Activated B cell treated with CpG ODN at 0.5 μM for 24 hours (primary cell): ENCODE measurements at regions not wholly inside any gene's neighbourhood (a gene's known extent, or its start where the extent isn't known, plus 50 kb on each side); places are given as distances from the start of the nearest gene placed in this dataset.

Experiments
- ATAC-seq: fragments of 200-7000 bp; cut with Tn5 transposase; one replicate; pipeline ENCODE4 v1.10.0; 2021; ENCODE audit warnings: low read depth, mild to moderate bottlenecking, moderate library complexity
- CTCF ChIA-PET: fragments of 350-600 bp; sonication (Branson Sonifier 250); formaldehyde crosslinking; loops from one replicate; lab custom pipeline; 2021; ENCODE audit warnings: antibody characterized with exemption; lab: Charles Lee
- POLR2A ChIA-PET: fragments of 350-600 bp; sonication (Branson Sonifier 250); formaldehyde crosslinking; loops from one replicate; lab custom pipeline; 2021; ENCODE audit warnings: antibody characterized with exemption; lab: Charles Lee
- DNase-seq: peaks from one replicate; pipeline ENCODE4 v3.0.0; 2022
- H3K27ac Mint-ChIP-seq: one replicate; pipeline ENCODE4 v1.8.0; 2020; ENCODE audit warnings: mixed read lengths
- H3K27me3 Mint-ChIP-seq: one replicate; pipeline ENCODE4 v1.8.0; 2021; ENCODE audit warnings: mixed read lengths
- H3K36me3 Mint-ChIP-seq: one replicate; pipeline ENCODE4 v1.8.0; 2021; ENCODE audit warnings: low read depth, mixed read lengths
- H3K4me1 Mint-ChIP-seq: one replicate; pipeline ENCODE4 v1.8.0; 2021; ENCODE audit warnings: mixed read lengths
- H3K4me3 Mint-ChIP-seq: one replicate; pipeline ENCODE4 v1.8.0; 2020; ENCODE audit warnings: mild to moderate bottlenecking, mixed read lengths
- H3K9me3 Mint-ChIP-seq: one replicate; pipeline ENCODE4 v1.8.0; 2020; ENCODE audit warnings: mixed read lengths
- intact Hi-C: fragments of 100-400 bp; cut with micrococcal nuclease; formaldehyde crosslinking; loops from one replicate; pipeline ENCODE4 v1.15.1; 2024
- TF ChIP-seq, protein P1 (sequence below): fragments of 200-600 bp; IDR thresholded peaks from one replicate; pipeline ENCODE4 v1.8.0; 2022; ENCODE audit warnings: antibody characterized with exemption, mild to moderate bottlenecking

DNA sequence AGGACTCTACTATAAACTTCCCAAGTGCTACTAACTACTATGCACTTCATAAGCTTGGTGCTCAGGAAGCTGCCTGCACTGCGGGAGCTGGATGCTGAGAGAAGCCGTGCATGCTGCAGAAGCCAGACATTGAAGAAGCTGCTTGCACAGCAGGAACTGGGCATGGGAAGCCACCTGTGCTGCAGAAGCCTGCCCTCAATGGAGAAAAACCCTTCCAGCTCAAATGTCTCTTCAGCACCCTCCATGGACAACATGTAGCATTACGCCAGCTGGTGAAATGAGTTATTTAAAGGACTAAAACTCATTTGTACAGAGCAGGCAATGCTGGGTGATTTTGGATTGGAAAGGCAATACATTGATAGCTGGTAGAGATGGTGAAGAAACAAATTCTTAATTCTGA lies 247.2 kb downstream of the KIF4B start:
- POLR2A ChIA-PET: interaction anchor here (0.6 kb wide), 1 partner anchor 19 kb away, joined by 3 read pairs; no protein-coding TSS in a partner anchor
- Mint-ChIP-seq H3K4me1 (no peaks in the 10 kb centered on the region), H3K36me3 (no peaks in the 10 kb centered on the region), H3K27me3 (no peaks in the 10 kb centered on the region), H3K4me3 (no peak overlapping the region), H3K9me3 (no peaks in the 10 kb centered on the region), H3K27ac (no peak overlapping the region)
- TF ChIP-seq, protein P1, sequence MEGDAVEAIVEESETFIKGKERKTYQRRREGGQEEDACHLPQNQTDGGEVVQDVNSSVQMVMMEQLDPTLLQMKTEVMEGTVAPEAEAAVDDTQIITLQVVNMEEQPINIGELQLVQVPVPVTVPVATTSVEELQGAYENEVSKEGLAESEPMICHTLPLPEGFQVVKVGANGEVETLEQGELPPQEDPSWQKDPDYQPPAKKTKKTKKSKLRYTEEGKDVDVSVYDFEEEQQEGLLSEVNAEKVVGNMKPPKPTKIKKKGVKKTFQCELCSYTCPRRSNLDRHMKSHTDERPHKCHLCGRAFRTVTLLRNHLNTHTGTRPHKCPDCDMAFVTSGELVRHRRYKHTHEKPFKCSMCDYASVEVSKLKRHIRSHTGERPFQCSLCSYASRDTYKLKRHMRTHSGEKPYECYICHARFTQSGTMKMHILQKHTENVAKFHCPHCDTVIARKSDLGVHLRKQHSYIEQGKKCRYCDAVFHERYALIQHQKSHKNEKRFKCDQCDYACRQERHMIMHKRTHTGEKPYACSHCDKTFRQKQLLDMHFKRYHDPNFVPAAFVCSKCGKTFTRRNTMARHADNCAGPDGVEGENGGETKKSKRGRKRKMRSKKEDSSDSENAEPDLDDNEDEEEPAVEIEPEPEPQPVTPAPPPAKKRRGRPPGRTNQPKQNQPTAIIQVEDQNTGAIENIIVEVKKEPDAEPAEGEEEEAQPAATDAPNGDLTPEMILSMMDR: no peak
- intact Hi-C loops: no loop called here
- ATAC-seq: no peak
- CTCF ChIA-PET: no interaction called here
- DNase-seq: no peak

DNA sequence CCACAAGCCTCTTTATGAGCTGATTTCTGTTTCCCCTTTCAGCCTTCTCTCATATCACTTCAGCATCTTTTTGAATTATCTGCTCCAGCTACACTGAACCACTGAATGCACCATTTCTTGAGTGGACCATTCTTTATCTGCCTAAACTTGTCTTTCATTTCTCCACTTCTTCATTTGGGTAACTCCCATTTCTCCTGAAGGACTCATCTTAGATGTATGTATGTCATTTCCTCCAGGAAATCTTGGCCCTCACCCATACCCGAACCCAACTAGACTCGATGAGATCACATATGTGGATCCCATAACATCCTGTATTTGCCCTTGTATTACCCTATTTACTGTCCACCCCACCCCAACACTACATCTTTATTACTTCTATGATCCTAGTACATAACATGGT lies 249.8 kb downstream of the KIF4B start:
- intact Hi-C loops: no loop called here
- no peak for DNase-seq
- TF ChIP-seq, protein P1: no peak

DNA sequence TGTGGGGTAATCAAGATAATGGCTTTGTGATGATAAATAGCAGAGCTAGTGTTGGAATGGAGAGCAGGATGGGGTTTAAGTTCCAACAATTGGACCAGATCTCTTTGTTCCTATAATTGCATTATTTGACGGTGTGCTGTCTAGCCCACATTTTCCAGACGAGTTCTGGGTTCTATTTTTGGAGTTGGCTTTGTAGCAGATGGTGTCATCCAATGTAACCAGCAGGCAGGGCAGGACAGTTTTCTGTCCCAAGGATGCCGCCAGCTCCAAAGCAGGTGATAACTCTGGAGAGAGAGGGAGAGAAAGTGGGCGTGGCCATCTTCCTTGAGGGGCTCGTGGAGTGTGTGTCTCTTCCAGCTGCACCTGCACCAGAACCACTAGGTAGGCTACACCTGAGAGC lies 251.3 kb downstream of the KIF4B start:
- Mint-ChIP-seq H3K9me3 (no peaks in the 10 kb centered on the region), H3K4me3 (no peak overlapping the region), H3K36me3 (no peaks in the 10 kb centered on the region), H3K27ac (no peak overlapping the region), H3K27me3 (no peaks in the 10 kb centered on the region), H3K4me1 (no peaks in the 10 kb centered on the region)
- no peak for ATAC-seq
- intact Hi-C loops: no loop called here
- ChIA-PET POLR2A (no interaction called here), CTCF (no interaction called here)
- DNase-seq: no peak
- TF ChIP-seq, protein P1: no peak

More for the DNA sequence above, 249.8 kb downstream of the KIF4B start:
- no peaks in the 10 kb centered on the region for H3K9me3 Mint-ChIP-seq
- no peak overlapping the region for H3K4me3 Mint-ChIP-seq
- H3K27ac Mint-ChIP-seq: no peak overlapping the region
- no peaks in the 10 kb centered on the region for H3K27me3 Mint-ChIP-seq
- POLR2A ChIA-PET: no interaction called here
- ATAC-seq: no peak
- no peaks in the 10 kb centered on the region for H3K4me1 Mint-ChIP-seq
- CTCF ChIA-PET: no interaction called here
- no peaks in the 10 kb centered on the region for H3K36me3 Mint-ChIP-seq

DNA sequence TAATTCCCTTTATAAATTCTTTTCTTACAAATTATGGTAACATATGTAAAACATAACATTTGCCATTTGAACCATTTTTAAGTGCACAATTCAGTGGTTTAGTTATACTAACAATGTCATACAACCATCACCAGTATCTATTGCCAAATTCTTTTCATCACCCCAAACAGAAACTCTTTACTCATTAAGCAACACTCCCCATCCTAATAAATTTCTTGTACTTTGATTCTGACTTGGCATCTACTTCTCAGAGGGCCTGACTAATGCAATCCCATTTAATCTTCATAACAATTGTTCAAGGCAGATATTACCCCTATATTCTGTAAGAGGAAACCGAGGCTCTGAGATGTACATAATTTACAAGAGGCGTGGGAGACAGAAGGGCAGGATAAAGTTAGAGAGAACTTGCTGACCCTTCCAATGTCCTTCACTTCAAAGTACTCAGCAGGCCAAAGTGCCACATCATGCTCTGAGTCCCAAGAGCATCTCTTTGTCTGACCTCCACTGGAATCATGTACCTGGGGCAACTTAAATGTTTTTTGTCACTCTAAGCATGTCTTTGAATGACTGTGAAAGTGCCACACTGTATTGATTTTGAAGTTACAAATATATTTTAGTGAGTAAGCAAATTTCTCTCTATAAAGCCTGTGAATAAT lies 255.3 kb downstream of the KIF4B start:
- no peak for ATAC-seq
- Mint-ChIP-seq H3K27me3 (no peaks in the 10 kb centered on the region), H3K4me1 (no peaks in the 10 kb centered on the region), H3K36me3 (no peaks in the 10 kb centered on the region), H3K27ac (no peak overlapping the region), H3K9me3 (no peaks in the 10 kb centered on the region), H3K4me3 (no peak overlapping the region)
- TF ChIP-seq, protein P1: no peak
- no peak for DNase-seq
- intact Hi-C loops: no loop called here
- POLR2A ChIA-PET: no interaction called here
- CTCF ChIA-PET: no interaction called here

DNA sequence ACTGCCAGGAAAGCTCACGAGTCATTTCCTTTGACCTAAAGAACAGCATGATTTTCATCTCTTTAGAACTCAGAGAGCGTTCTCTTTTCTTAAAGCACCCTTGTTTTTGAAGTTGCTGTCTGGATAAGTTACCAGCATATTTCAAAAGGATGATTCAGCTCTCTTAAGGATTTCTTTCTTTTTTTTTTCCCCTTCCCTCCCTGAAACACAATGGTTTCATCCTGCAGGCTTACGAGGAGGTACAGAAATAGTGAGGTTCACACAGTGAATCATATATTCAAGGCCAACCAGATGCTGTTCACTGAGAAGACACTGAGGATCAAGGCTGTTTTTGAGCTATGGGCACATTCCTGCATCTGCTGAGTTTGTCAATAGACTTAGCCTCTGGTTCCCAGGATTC lies 257.2 kb downstream of the KIF4B start:
- intact Hi-C loops: no loop called here
- POLR2A ChIA-PET: no interaction called here
- H3K4me1 Mint-ChIP-seq: no peaks in the 10 kb centered on the region

More for the DNA sequence above, 257.2 kb downstream of the KIF4B start:
- TF ChIP-seq, protein P1: no peak
- ATAC-seq: no peak
- no peak overlapping the region for H3K27ac Mint-ChIP-seq
- H3K36me3 Mint-ChIP-seq: no peaks in the 10 kb centered on the region
- no peak overlapping the region for H3K4me3 Mint-ChIP-seq
- DNase-seq: no peak
- H3K9me3 Mint-ChIP-seq: no peaks in the 10 kb centered on the region
- H3K27me3 Mint-ChIP-seq: peaks cover 2% of the 10 kb centered on the region
- CTCF ChIA-PET: no interaction called here
